ENCODE measurements at regions not wholly inside any gene's neighbourhood (a gene's known extent, or its start where the extent isn't known, plus 50 kb on each side); places are given as distances from the start of the nearest gene placed in this dataset.

DNA sequence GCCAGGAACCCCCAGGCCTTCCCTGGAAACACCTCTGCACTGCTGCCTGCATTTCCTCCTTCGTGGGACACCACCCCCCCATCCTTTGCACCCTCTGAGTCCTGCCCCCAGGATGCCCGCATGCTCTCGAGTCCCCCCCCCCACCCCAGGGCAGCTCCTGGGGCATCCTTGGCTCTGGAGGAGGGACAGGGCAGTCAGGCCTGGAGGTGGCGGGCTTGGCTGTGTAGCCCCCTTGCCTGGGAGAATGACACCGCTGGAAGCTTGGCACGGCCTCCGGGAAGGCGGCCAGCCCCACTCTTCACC, 98.9 kb upstream of the GSE1 start:
- Histone ChIP-seq H3K9ac (ENCODE audit: low read length) (peak overlapping the region; percentile 36), H3K9me2 (ENCODE audit: insufficient read depth, low read length) (no peaks in the 10 kb centered on the region), H3K79me2 (replicated peaks; ENCODE audit: insufficient read depth, low read length) (no peaks in the 10 kb centered on the region), H3K9me3 (ENCODE audit: low read length) (no peaks in the 10 kb centered on the region), H3K27ac (ENCODE audit: low read length) (no peak overlapping the region), H3K4me2 (ENCODE audit: low read length) (no peak overlapping the region), H4K20me1 (ENCODE audit: insufficient read depth) (no peaks in the 10 kb centered on the region), H3K36me3 (ENCODE audit: insufficient read depth, low read length) (no peaks in the 10 kb centered on the region), H3F3A (ENCODE audit: insufficient read depth, low read length, poor library complexity, severe bottlenecking) (no peaks in the 10 kb centered on the region), H3K4me3 (ENCODE audit: low read length) (no peak overlapping the region), H2AFZ (ENCODE audit: low read depth, low read length) (no peak overlapping the region), H3K27me3 (ENCODE audit: insufficient read depth, low read depth, low read length) (no peaks in the 10 kb centered on the region)
- no peak for TF ChIP-seq EZH2 (IDR thresholded peaks at IDR 0.05; ENCODE audit: borderline replicate concordance, insufficient read depth, low read length, poor library complexity, severe bottlenecking)
- TF ChIP-seq, protein P1, sequence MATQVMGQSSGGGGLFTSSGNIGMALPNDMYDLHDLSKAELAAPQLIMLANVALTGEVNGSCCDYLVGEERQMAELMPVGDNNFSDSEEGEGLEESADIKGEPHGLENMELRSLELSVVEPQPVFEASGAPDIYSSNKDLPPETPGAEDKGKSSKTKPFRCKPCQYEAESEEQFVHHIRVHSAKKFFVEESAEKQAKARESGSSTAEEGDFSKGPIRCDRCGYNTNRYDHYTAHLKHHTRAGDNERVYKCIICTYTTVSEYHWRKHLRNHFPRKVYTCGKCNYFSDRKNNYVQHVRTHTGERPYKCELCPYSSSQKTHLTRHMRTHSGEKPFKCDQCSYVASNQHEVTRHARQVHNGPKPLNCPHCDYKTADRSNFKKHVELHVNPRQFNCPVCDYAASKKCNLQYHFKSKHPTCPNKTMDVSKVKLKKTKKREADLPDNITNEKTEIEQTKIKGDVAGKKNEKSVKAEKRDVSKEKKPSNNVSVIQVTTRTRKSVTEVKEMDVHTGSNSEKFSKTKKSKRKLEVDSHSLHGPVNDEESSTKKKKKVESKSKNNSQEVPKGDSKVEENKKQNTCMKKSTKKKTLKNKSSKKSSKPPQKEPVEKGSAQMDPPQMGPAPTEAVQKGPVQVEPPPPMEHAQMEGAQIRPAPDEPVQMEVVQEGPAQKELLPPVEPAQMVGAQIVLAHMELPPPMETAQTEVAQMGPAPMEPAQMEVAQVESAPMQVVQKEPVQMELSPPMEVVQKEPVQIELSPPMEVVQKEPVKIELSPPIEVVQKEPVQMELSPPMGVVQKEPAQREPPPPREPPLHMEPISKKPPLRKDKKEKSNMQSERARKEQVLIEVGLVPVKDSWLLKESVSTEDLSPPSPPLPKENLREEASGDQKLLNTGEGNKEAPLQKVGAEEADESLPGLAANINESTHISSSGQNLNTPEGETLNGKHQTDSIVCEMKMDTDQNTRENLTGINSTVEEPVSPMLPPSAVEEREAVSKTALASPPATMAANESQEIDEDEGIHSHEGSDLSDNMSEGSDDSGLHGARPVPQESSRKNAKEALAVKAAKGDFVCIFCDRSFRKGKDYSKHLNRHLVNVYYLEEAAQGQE (IDR thresholded peaks at IDR 0.05; ENCODE audit: borderline replicate concordance) = no peak
- no peak for TF ChIP-seq RAD21 (conservative IDR thresholded peaks at IDR 0.05)
- no peak for TF ChIP-seq POLR2AphosphoS5 (IDR thresholded peaks at IDR 0.05)
- TF ChIP-seq EP300 (conservative IDR thresholded peaks at IDR 0.05; ENCODE audit: poor library complexity, severe bottlenecking) = no peak
- TF ChIP-seq, protein P2, sequence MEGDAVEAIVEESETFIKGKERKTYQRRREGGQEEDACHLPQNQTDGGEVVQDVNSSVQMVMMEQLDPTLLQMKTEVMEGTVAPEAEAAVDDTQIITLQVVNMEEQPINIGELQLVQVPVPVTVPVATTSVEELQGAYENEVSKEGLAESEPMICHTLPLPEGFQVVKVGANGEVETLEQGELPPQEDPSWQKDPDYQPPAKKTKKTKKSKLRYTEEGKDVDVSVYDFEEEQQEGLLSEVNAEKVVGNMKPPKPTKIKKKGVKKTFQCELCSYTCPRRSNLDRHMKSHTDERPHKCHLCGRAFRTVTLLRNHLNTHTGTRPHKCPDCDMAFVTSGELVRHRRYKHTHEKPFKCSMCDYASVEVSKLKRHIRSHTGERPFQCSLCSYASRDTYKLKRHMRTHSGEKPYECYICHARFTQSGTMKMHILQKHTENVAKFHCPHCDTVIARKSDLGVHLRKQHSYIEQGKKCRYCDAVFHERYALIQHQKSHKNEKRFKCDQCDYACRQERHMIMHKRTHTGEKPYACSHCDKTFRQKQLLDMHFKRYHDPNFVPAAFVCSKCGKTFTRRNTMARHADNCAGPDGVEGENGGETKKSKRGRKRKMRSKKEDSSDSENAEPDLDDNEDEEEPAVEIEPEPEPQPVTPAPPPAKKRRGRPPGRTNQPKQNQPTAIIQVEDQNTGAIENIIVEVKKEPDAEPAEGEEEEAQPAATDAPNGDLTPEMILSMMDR (IDR thresholded peaks at IDR 0.05; ENCODE audit: poor library complexity, severe bottlenecking) = no peak
- no peak for TF ChIP-seq SMC3 (conservative IDR thresholded peaks at IDR 0.05; ENCODE audit: poor library complexity)
- no peak for TF ChIP-seq MXI1 (conservative IDR thresholded peaks at IDR 0.05; ENCODE audit: poor library complexity, severe bottlenecking)
- no peak for TF ChIP-seq TAF1 (IDR thresholded peaks at IDR 0.05; ENCODE audit: low read depth)

DNA sequence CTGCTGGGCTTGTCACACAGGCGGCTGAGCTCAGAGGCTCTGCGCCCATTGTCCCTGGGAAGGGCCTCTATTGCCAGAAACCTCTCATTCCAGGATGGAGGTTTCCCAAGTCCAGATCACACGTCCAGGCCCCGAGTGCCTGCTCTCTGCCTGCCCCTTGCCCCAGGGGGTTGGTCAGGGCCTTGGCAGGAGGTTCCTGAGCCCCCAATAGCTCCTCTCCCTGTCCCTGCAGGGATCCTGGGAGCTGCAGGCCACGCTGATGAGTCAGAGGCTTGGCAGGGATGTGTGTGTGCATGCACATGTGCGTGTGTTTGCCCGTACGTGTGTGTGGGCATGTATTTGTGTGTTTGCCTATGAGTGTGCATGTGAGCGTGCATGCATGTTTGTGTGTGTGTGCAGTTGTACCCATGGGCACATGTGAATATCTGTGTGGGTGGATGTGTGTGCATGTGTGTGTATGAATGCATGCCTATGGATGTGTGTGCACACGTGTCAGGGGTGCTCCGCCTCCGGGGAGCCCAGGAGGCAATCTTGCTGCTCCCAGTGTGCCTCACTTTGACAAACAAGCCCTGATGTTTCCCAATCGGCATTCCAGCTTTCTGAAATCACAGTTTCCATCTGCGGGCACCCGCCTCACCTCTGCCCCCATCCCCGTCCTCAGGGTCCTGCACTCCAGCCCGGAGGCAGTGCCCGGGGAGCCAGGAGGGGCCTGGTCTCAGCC, 98.4 kb upstream of the GSE1 start:
- H3K9me2 ChIP-seq (ENCODE audit: insufficient read depth, low read length) = no peaks in the 10 kb centered on the region
- no peak overlapping the region for H3K4me3 ChIP-seq (ENCODE audit: low read length)
- TF ChIP-seq SMC3 (conservative IDR thresholded peaks at IDR 0.05; ENCODE audit: poor library complexity) (no peak), EZH2 (IDR thresholded peaks at IDR 0.05; ENCODE audit: borderline replicate concordance, insufficient read depth, low read length, poor library complexity, severe bottlenecking) (no peak), POLR2AphosphoS5 (IDR thresholded peaks at IDR 0.05) (no peak), RAD21 (conservative IDR thresholded peaks at IDR 0.05) (no peak)
- TF ChIP-seq, protein P1 (IDR thresholded peaks at IDR 0.05; ENCODE audit: borderline replicate concordance) = no peak
- peak overlapping the region; percentile 36 for H3K9ac ChIP-seq (ENCODE audit: low read length)
- no peaks in the 10 kb centered on the region for H4K20me1 ChIP-seq (ENCODE audit: insufficient read depth)
- no peaks in the 10 kb centered on the region for H3F3A ChIP-seq (ENCODE audit: insufficient read depth, low read length, poor library complexity, severe bottlenecking)
- H3K9me3 ChIP-seq (ENCODE audit: low read length) = no peaks in the 10 kb centered on the region
- H3K27me3 ChIP-seq (ENCODE audit: insufficient read depth, low read depth, low read length) = no peaks in the 10 kb centered on the region
- H2AFZ ChIP-seq (ENCODE audit: low read depth, low read length) = no peak overlapping the region
- H3K27ac ChIP-seq (ENCODE audit: low read length) = no peak overlapping the region
- no peaks in the 10 kb centered on the region for H3K36me3 ChIP-seq (ENCODE audit: insufficient read depth, low read length)
- H3K4me2 ChIP-seq (ENCODE audit: low read length) = no peak overlapping the region
- no peaks in the 10 kb centered on the region for H3K79me2 ChIP-seq (replicated peaks; ENCODE audit: insufficient read depth, low read length)
